Activated T-helper 1 cell treated with anti-CD3 and anti-CD28 coated beads, Interleukin-12 subunit alpha, Interleukin-12 subunit beta, Interleukin-2, Interleukin-4 antibody, amounts not matched to agents 30 ng/mL and 10 ng/mL and 1 ng/mL, durations not matched to agents 14 hours and 24 hours and 36 hours (primary cell): ENCODE measurements at regions not wholly inside any gene's neighbourhood (a gene's known extent, or its start where the extent isn't known, plus 50 kb on each side); places are given as distances from the start of the nearest gene placed in this dataset.
"Not testable (repeated sequence)": the region's sequence is repeated elsewhere in the genome, so short reads cannot be mapped to it uniquely, and the experiment has no call there.

ENCODE experiments used
- DNase-seq: peaks from one replicate; pipeline ENCODE4 v3.0.0; 2021; ENCODE audit warnings: low spot score
- H3K27ac Mint-ChIP-seq: one replicate; pipeline ENCODE4 v1.8.0; 2021; ENCODE audit warnings: mild to moderate bottlenecking, mixed read lengths
- H3K27me3 Mint-ChIP-seq: one replicate; pipeline ENCODE4 v1.8.0; 2022; ENCODE audit warnings: mild to moderate bottlenecking, moderate library complexity, mixed read lengths; ENCODE audit not compliant: insufficient read depth
- H3K36me3 Mint-ChIP-seq: one replicate; pipeline ENCODE4 v1.8.0; 2021; ENCODE audit warnings: low read depth, mixed read lengths
- H3K4me1 Mint-ChIP-seq: one replicate; pipeline ENCODE4 v1.8.0; 2021; ENCODE audit warnings: low read depth, mixed read lengths
- H3K4me3 Mint-ChIP-seq: one replicate; pipeline ENCODE4 v1.8.0; 2021; ENCODE audit warnings: mild to moderate bottlenecking, moderate library complexity, mixed read lengths
- H3K9me3 Mint-ChIP-seq: one replicate; pipeline ENCODE4 v1.8.0; 2021; ENCODE audit warnings: mixed read lengths
- intact Hi-C: fragments of 100-400 bp; cut with micrococcal nuclease; formaldehyde crosslinking; loops from one replicate; pipeline ENCODE4 v1.15.1; 2024

- intact Hi-C loops = no loop called here
- Mint-ChIP-seq H3K9me3 (peaks cover 22% of the 10 kb centered on the region), H3K27me3 (no peaks in the 10 kb centered on the region)
Observed at GRCh38 chr10:20396205-20396604, 500.9 kb downstream of the NEBL start.

GRCh38 chr10:20391629-20392028 lies 505.5 kb downstream of the NEBL start:
- no peaks in the 10 kb centered on the region for H3K4me1 Mint-ChIP-seq
- no peak for DNase-seq
- H3K27ac Mint-ChIP-seq = no peak overlapping the region
- H3K9me3 Mint-ChIP-seq = peaks cover 24% of the 10 kb centered on the region
- H3K36me3 Mint-ChIP-seq = no peaks in the 10 kb centered on the region
- intact Hi-C loops = no loop called here
- no peak overlapping the region for H3K4me3 Mint-ChIP-seq
- no peaks in the 10 kb centered on the region for H3K27me3 Mint-ChIP-seq

More at GRCh38 chr10:20396205-20396604, 500.9 kb downstream of the NEBL start:
- no peaks in the 10 kb centered on the region for H3K36me3 Mint-ChIP-seq
- no peak for DNase-seq
- H3K4me3 Mint-ChIP-seq = no peak overlapping the region
- no peaks in the 10 kb centered on the region for H3K4me1 Mint-ChIP-seq
- no peak overlapping the region for H3K27ac Mint-ChIP-seq

- Mint-ChIP-seq H3K36me3 (no peaks in the 10 kb centered on the region), H3K27ac (no peak overlapping the region), H3K4me1 (no peaks in the 10 kb centered on the region), H3K4me3 (no peak overlapping the region), H3K9me3 (peaks cover 36% of the 10 kb centered on the region), H3K27me3 (no peaks in the 10 kb centered on the region)
- intact Hi-C loops = no loop called here
- no peak for DNase-seq
Observed at GRCh38 chr10:20381761-20382160, 515.4 kb downstream of the NEBL start.

- Mint-ChIP-seq H3K27ac (no peak overlapping the region), H3K27me3 (no peaks in the 10 kb centered on the region), H3K4me1 (no peaks in the 10 kb centered on the region), H3K4me3 (no peak overlapping the region), H3K9me3 (peaks cover 26% of the 10 kb centered on the region), H3K36me3 (no peaks in the 10 kb centered on the region)
- no peak for DNase-seq
- intact Hi-C loops = no loop called here
Observed at GRCh38 chr10:20380401-20380800, 516.7 kb downstream of the NEBL start.

- intact Hi-C loops = no loop called here
- no peak overlapping the region for H3K4me3 Mint-ChIP-seq
- no peaks in the 10 kb centered on the region for H3K36me3 Mint-ChIP-seq
- H3K27me3 Mint-ChIP-seq = no peaks in the 10 kb centered on the region
- no peak for DNase-seq
- no peak overlapping the region for H3K27ac Mint-ChIP-seq
- no peaks in the 10 kb centered on the region for H3K4me1 Mint-ChIP-seq
- H3K9me3 Mint-ChIP-seq = peaks cover 10% of the 10 kb centered on the region
Observed at GRCh38 chr10:20372748-20373147, 524.4 kb downstream of the NEBL start.

- H3K4me3 Mint-ChIP-seq, H3K9me3 Mint-ChIP-seq, H3K36me3 Mint-ChIP-seq, intact Hi-C loops, DNase-seq, H3K4me1 Mint-ChIP-seq, H3K27me3 Mint-ChIP-seq, H3K27ac Mint-ChIP-seq: not testable (repeated sequence)
Observed at GRCh38 chr10:20370977-20371533, 526.1 kb downstream of the NEBL start.

- H3K4me1 Mint-ChIP-seq = no peaks in the 10 kb centered on the region
- H3K4me3 Mint-ChIP-seq = no peak overlapping the region
- H3K9me3 Mint-ChIP-seq = peaks cover 10% of the 10 kb centered on the region
- H3K27ac Mint-ChIP-seq = no peak overlapping the region
- no peaks in the 10 kb centered on the region for H3K36me3 Mint-ChIP-seq
- H3K27me3 Mint-ChIP-seq = no peaks in the 10 kb centered on the region
- intact Hi-C loops = no loop called here
- no peak for DNase-seq
Observed at GRCh38 chr10:20369863-20370736, 527.0 kb downstream of the NEBL start.

- Mint-ChIP-seq H3K27me3 (no peaks in the 10 kb centered on the region), H3K27ac (no peak overlapping the region), H3K4me1 (no peaks in the 10 kb centered on the region), H3K36me3 (no peaks in the 10 kb centered on the region), H3K9me3 (peaks cover 18% of the 10 kb centered on the region), H3K4me3 (no peak overlapping the region)
- no peak for DNase-seq
- intact Hi-C loops = no loop called here
Observed at GRCh38 chr10:20363684-20364083, 533.4 kb downstream of the NEBL start.

GRCh38 chr10:20355915-20356314 lies 539.7 kb downstream of the PLXDC2 start:
- H3K36me3 Mint-ChIP-seq = no peaks in the 10 kb centered on the region
- no peaks in the 10 kb centered on the region for H3K27me3 Mint-ChIP-seq
- no peak overlapping the region for H3K4me3 Mint-ChIP-seq
- DNase-seq = no peak
- peaks cover 21% of the 10 kb centered on the region for H3K9me3 Mint-ChIP-seq
- intact Hi-C loops = no loop called here
- H3K4me1 Mint-ChIP-seq = no peaks in the 10 kb centered on the region
- no peak overlapping the region for H3K27ac Mint-ChIP-seq

- peaks cover 21% of the 10 kb centered on the region for H3K9me3 Mint-ChIP-seq
- H3K27me3 Mint-ChIP-seq = no peaks in the 10 kb centered on the region
- no peaks in the 10 kb centered on the region for H3K4me1 Mint-ChIP-seq
- DNase-seq = no peak
- intact Hi-C loops = no loop called here
- no peak overlapping the region for H3K27ac Mint-ChIP-seq
- H3K4me3 Mint-ChIP-seq = no peak overlapping the region
- no peaks in the 10 kb centered on the region for H3K36me3 Mint-ChIP-seq
Observed at GRCh38 chr10:20355011-20355410, 538.8 kb downstream of the PLXDC2 start.

GRCh38 chr10:20354166-20354565 lies 537.9 kb downstream of the PLXDC2 start:
- Mint-ChIP-seq H3K36me3 (no peaks in the 10 kb centered on the region), H3K4me1 (no peaks in the 10 kb centered on the region), H3K27me3 (no peaks in the 10 kb centered on the region), H3K9me3 (peaks cover 20% of the 10 kb centered on the region), H3K27ac (no peak overlapping the region), H3K4me3 (no peak overlapping the region)
- intact Hi-C loops = no loop called here
- no peak for DNase-seq

GRCh38 chr10:20350509-20350908 lies 534.3 kb downstream of the PLXDC2 start:
- intact Hi-C loops = no loop called here
- Mint-ChIP-seq H3K9me3 (peaks cover 7% of the 10 kb centered on the region), H3K27me3 (no peaks in the 10 kb centered on the region), H3K36me3 (no peaks in the 10 kb centered on the region), H3K27ac (no peak overlapping the region), H3K4me1 (no peaks in the 10 kb centered on the region), H3K4me3 (no peak overlapping the region)
- DNase-seq = no peak

- intact Hi-C loops = no loop called here
- Mint-ChIP-seq H3K27me3 (no peaks in the 10 kb centered on the region), H3K4me1 (no peaks in the 10 kb centered on the region), H3K36me3 (no peaks in the 10 kb centered on the region), H3K27ac (no peak overlapping the region), H3K4me3 (no peak overlapping the region), H3K9me3 (peaks cover 35% of the 10 kb centered on the region)
- DNase-seq = no peak
Observed at GRCh38 chr10:20343036-20343435, 526.8 kb downstream of the PLXDC2 start.
